HG03025 (cell line): ENCODE measurements at regions not wholly inside any gene's neighbourhood (a gene's known extent, or its start where the extent isn't known, plus 50 kb on each side); places are given as distances from the start of the nearest gene placed in this dataset.

Source experiments
- ATAC-seq: cut with Tn5 transposase; IDR thresholded peaks from one replicate; pipeline ENCODE4 v1.9.1; 2021; ENCODE audit warnings: mild to moderate bottlenecking, moderate library complexity; ENCODE audit not compliant: unreplicated experiment, low FRiP score

GRCh38 chr10:78766603-78767002 is 302.2 kb upstream of the ZMIZ1 start:
- ATAC-seq = no peak

GRCh38 chr10:78768041-78768835 is 300.5 kb upstream of the ZMIZ1 start:
- no peak for ATAC-seq

- no peak for ATAC-seq
Observed at GRCh38 chr10:78768876-78769275, 299.9 kb upstream of the ZMIZ1 start.

- ATAC-seq = no peak
Observed at GRCh38 chr10:78769526-78769925, 299.2 kb upstream of the ZMIZ1 start.

GRCh38 chr10:78770167-78771090 is 298.3 kb upstream of the ZMIZ1 start:
- ATAC-seq = no peak

GRCh38 chr10:78771260-78771659 is 297.5 kb upstream of the ZMIZ1 start:
- no peak for ATAC-seq

- no peak for ATAC-seq
Observed at GRCh38 chr10:78771808-78772455, 296.8 kb upstream of the ZMIZ1 start.

- no peak for ATAC-seq
Observed at GRCh38 chr10:78772486-78772885, 296.3 kb upstream of the ZMIZ1 start.

- ATAC-seq = no peak
Observed at GRCh38 chr10:78772986-78773530, 295.7 kb upstream of the ZMIZ1 start.

GRCh38 chr10:78774614-78774998 is 294.2 kb upstream of the ZMIZ1 start:
- ATAC-seq = no peak

- ATAC-seq = no peak
Observed at GRCh38 chr10:78774999-78775711, 293.6 kb upstream of the ZMIZ1 start.

- ATAC-seq = no peak
Observed at GRCh38 chr10:78775891-78776290, 292.9 kb upstream of the ZMIZ1 start.

GRCh38 chr10:78776756-78777155 is 292.0 kb upstream of the ZMIZ1 start:
- no peak for ATAC-seq

GRCh38 chr10:78777466-78777865 is 291.3 kb upstream of the ZMIZ1 start:
- no peak for ATAC-seq

- ATAC-seq = no peak
Observed at GRCh38 chr10:78777867-78778266, 290.9 kb upstream of the ZMIZ1 start.

GRCh38 chr10:78778444-78779338 is 290.1 kb upstream of the ZMIZ1 start:
- no peak for ATAC-seq

- no peak for ATAC-seq
Observed at GRCh38 chr10:78779339-78779955, 289.3 kb upstream of the ZMIZ1 start.

- ATAC-seq = no peak
Observed at GRCh38 chr10:78780551-78780961, 288.2 kb upstream of the ZMIZ1 start.
